Frontal cortex (tissue), 3 donors: ENCODE measurements at regions not wholly inside any gene's neighbourhood (a gene's known extent, or its start where the extent isn't known, plus 50 kb on each side); places are given as distances from the start of the nearest gene placed in this dataset.
A peak's percentile ranks its signal among the peaks of the same experiment; 100 is the strongest.

Source experiments
- DNase-seq, 2 donors: peaks; one replicate each; pipeline ENCODE4 v3.0.0; 2012; ENCODE audit warnings: low spot score in 2 of 2
- FAIRE-seq: peaks from 2 replicates; lab custom pipeline; 2012; peaks lifted over from hg19 to GRCh38; lab: Jason Lieb, UNC
- donor health status: control.
- donor health status: control.
- donor health status: control.

DNA sequence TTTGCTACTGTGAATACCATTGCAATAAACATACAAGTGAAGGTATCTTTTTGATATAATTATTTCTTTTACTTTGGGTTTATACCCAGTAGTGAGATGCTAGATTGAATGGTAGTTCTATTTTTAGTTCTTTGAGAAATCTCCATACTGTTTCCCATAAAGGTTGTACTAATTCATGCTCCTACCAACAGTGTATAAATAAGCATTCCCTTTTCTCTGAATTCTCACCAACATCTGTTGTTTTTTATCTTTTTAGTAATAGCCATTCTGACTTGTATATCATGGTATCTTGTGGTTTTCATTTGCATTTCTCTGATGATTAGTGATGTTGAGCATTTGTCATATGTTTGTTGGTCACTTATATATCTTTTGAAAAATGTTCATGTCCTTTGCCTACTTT lies 183.6 kb upstream of the LRFN2 start:
- DNase-seq (no peak), FAIRE-seq (no peak)

DNA sequence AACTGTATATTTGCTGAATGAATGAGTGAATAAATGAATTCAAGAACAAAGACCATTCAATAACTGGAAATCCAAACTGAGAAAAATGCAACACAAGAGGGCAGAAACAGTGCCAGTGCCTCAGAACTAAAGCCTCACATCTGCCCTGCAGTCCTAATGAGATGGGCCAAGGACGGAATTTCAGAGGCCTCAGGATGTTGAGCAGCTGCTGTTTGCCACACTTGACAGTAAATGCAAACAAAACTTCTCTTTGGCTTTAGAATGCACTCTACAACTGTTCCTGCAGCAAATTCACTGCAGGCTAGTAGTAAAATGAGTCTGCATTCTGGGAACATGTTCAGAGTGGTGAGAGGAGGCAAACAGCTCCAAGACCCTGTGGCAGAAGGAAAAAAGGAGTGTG lies 177.6 kb upstream of the LRFN2 start:
- no peak for DNase-seq
- FAIRE-seq, result no peak

DNA sequence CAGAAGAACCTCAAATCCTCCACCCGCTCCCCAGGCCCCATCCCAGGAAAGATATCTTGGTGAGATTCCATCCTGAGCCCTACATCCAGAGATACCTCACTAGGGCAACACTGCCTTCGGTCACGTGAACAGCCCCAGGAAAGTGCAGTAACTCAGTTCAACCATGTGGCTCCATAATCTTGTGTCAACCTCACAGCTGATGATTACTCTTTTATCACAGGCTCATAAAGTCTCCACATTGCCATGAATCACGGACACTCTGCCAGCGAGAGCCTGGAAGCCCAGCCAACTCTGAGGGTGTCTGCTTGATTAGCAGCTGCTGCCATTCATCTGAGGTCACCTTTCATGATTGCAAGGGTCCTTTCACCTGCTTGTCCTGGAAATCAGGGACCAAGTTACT lies 175.8 kb upstream of the LRFN2 start:
- FAIRE-seq, result no peak
- no peak for DNase-seq

DNA sequence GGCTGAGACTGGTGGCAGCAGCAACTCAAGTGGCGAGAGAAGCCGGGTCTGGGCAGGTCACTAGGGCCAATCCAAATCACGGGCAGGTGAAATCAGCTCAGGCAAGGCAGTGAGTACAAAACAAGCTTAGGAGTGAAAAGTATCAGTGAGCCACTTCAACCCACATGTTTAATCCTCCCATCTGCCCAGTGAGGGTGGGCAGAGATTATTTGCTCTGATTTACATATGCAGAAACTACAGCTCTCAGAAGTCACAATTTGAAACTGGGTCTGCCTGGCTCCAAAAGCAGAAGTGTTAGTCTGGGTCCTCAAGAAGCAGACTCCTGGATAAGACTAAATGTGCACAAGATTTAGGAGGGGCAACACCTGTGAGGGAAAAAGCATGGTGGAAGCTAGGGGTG lies 173.7 kb upstream of the LRFN2 start:
- FAIRE-seq, result no peak
- DNase-seq, result no peak

DNA sequence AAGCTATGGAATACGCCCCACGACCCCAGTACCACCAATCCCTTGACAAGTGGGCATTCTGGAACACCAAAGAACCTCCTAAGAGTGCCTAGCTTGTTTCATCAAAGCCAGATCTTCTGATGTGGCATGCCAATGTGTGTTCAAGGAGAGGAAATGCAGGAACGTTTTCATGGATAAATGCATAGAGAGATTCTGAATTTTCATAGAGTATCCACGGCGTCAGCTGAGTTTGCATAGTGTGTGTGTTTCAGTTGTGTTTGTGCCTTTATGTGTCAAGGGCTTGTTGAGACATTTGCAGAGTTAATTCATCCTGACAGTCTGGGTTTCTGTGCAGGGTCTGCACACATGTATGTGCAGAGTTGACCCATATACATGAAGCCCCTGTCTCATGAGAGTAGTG lies 172.7 kb upstream of the LRFN2 start:
- FAIRE-seq, result no peak
- DNase-seq, result no peak

DNA sequence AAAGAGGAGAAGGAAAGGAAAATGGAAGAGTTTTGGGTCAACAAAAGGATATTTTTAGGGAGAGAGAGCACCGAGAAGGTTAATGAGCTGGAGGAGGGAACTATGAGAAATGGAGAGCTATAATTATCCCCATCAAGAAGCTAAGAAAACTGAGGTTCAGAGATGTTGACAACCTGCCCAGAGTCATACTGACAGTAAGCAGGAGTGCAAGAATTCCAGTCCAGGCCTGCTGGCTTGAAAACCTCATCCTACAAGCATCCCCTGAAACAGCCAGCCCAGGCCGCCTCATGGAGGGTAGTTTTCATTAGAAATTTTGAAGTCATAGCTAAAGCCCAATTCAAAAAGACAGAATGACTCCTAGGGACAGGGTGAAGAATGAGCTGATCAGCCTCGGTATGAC lies 172.1 kb upstream of the LRFN2 start:
- FAIRE-seq (no peak), DNase-seq (no peak)

DNA sequence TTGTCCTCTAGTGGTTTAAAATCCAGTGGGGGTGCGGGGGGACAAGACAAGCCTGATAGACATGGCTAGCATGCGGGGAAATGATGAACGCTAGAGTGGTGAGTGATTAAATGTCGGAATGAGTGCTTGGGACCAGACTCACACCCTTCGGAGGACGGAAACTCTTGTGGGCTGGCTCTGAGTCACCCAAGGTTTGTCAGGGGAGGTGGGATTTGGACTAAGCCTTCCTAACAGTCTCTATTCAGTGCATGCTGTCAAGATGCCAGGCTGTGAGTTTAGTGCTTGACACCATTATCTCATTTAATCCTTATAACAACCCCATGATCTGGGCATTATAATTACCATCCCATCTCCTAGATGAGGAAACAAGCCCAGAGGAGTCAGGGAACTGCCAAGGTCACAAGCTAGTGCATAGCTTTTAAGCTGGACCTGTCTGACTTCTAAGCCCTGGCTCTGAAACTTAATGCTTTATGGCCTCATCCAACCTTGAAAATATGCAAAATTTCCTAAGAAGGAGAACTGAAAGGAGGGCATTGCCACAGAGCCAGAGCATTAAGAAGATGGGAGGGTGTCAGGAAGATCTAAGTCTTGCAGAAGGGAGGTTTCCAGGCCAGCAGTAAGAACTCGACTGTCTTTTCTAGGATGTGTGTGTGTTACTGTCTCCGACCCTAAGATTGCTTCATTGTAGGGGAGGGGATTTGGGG lies 168.7 kb upstream of the LRFN2 start:
- FAIRE-seq (no peak), DNase-seq (no peak)

DNA sequence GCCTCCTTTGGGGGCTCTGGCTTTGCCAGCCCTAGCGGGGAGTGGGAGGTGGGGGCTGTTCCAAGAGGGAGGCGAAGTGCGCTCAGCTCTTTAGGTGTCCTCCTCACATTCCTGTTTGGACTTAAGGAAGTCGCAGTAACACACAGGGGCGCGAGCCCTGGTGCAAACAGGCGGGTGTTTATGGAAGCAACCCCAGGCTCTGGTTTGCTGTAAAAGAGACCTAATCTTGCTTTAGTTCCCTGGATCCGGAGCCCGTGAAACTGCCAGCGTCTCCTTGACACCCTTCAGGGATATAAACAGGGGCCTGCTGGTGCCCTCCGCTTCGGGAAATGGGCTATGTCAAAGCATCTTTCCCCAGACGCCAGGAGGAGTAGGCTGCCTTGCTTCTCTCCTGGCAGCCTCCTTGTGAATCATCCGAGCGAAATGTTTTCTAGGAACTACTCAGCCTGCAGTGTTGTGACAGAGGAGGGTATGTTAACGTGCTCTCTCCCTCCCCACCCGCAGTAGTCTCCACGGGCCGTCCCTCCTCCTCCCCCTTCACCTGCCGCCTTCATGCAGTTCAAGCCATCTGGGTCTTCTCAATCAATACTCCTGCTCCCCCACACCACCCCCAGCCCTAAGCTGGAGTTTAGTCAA lies 168.0 kb upstream of the LRFN2 start:
- peak in 1 of 2 donors; percentile 37 for DNase-seq
- FAIRE-seq, result no peak

DNA sequence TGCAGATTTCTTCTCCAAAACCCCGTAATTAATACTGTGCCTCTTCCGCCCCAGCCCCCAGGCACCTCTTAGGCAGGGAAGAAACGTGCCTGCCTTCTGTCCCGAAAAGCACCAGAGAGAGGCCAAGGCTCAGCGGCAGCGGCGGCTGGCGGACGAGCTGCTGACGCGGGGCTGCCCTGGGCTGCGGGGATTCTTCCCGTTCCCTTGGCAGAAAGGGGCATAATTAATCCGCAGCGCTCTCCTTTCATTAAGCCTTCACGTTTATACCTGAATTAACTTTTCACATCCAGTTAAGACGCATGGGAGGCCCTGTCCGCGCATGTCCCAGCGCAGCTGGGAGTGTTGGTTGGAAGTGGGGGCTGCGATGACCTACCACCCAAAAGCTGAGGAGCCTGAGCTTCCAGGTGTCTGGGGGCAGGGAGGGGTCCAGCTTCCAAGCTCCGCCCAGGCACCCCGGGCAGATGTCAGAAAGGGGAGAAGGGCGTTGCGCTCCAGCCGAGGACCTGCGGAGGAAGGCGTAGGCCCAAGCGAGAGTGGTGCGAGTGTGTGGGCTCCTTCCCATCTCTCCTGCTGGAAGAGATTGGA lies 167.4 kb upstream of the LRFN2 start:
- FAIRE-seq, result no peak

DNA sequence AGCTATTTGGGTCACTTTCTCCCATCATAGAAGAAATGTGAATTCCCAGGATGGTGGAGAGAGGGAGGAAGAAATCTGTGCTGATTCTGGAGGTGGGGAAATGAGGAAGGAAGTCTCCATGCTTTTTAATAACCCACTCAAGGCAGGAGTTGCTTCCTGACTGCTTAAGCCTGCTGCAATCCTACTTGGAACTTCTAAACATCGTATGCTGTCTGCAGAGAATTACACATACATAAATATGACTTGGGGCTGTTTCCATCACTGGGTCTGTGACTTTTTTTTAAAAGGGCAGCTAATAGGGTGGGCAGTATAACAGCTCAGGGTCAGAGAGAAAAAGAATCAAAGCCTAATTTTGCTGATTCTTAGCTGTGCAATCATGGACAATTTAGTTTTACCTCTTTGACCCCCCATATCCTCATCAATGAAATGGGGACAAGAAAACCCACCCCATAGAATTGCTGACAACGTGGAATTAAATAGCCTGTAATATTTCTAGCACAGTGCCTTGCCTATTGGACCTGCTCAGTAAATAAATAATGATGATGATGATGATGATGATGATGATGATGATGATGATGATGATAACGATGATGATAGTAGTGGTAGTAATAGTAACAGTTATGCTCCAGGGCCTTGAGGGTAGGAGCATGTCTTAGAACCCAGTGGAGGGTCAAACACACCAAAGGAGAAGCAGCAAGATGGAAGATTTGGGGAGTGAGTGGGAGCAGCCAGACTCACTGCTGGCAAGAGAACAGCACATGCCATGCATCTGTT lies 166.7 kb upstream of the LRFN2 start:
- DNase-seq, result no peak
- FAIRE-seq, result no peak

More for the DNA sequence above, 167.4 kb upstream of the LRFN2 start:
- DNase-seq, result no peak

DNA sequence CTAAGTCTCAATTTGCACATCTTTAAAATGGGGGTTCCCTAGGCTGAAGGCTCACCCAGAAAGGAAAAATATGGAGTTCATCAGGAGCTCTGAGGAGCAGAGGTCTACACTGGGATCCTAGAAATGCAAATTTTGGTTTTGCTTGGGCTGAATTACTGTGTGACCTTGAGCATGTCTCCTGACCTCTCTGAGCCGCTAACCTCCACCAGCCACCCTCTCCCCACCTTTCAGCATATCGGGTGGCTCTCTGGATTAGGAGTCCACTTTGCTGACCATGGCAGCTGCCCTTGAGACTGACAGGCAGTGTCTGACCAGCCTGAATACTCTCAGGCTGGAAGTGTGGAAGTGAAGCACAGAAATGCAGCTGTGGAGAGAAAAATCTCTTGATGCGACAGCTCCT lies 165.9 kb upstream of the LRFN2 start:
- DNase-seq, result no peak
- no peak for FAIRE-seq

DNA sequence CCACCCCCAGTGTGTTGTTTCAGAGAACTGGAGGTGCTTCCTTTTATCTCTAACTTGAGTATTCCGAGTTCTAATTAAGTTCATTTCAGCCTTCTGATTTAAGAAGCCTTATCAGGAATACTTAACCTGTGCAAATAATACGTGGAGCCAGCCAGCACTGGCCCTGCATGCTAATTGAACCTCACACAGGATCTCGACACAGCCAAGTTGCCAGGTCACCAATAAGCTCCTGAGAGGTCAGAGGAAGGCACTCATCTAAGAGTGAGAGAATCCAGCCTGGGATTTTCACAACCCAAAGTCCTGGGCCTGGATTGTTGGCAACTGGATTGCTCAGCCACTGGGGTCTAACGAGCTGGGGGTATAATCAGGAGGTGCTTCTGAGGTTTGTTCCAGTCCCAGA lies 157.7 kb upstream of the LRFN2 start:
- no peak for FAIRE-seq
- no peak for DNase-seq

DNA sequence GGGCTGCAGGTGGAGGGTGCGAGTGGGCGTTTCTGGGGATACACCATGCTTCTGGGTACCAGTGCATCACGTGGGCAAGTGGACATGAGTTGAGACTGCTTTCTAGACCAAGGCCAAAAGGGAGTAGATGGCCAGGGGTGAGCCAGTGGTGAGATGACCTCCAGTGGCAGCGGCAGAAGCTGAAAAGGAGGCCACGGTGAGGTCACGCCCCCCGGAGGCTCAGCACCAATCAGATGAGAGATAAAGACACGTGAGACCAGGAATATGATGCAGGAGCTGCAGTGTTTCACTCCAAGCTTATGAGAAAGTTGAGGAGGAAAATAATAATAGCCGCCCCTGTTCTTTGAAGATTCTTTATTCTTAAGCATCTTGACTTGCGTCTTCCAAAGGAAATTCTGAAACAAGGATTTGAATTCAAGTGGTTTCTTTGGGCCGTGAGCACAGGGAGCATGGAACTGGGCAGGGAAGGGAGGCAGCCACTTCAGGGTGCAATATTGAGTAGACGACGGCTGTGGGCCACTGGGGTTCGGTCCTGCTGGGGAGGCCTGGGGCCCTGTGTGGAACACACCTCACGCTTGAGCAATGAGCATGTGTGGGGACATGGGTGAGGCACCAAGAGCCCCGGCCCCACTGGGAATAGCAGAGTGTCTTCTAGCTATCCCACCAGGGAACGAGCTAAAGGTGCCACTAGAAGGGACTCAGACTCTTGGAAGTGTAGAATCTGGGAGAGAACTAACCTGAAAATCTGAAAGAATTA lies 156.7 kb upstream of the LRFN2 start:
- DNase-seq, result no peak
- FAIRE-seq, result no peak

DNA sequence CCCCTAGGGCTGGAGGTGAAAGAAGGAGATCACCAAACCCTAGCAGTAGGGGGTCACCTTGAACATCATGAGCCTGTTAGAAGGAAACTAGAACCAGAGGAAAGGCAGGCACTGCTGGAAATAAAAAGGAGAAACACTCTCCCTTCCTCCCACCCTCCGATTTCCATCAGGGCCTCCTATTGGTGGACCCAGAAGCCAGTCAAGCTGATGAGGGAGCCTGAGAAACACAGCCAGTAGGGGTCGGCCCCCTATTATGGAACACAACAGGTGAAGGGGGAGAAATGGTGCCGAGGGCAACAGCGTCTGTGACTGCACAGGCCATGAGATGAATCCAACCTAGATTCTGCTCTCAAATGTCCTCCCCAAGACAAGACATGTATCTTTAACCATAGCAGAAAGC lies 156.1 kb upstream of the LRFN2 start:
- DNase-seq (no peak), FAIRE-seq (no peak)

DNA sequence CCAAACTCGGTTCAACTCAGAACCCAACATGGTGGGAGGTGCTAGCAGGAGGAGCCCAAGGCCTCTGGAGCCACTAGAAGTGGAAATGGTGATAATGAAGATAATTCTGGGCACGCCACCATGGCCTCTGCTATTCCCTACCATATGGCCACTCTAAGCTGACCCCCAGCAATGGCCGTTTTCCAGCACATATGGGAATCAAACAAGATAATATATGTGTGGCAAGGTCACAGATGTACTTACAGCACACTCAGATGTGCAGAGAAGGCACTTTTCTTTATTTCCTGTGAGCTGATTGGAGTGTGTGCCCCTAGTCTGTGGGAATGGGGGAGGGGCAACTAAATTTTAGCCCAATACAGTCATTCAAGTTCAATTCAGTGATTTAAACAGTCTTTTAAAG lies 153.4 kb upstream of the LRFN2 start:
- FAIRE-seq, result no peak
- no peak for DNase-seq

DNA sequence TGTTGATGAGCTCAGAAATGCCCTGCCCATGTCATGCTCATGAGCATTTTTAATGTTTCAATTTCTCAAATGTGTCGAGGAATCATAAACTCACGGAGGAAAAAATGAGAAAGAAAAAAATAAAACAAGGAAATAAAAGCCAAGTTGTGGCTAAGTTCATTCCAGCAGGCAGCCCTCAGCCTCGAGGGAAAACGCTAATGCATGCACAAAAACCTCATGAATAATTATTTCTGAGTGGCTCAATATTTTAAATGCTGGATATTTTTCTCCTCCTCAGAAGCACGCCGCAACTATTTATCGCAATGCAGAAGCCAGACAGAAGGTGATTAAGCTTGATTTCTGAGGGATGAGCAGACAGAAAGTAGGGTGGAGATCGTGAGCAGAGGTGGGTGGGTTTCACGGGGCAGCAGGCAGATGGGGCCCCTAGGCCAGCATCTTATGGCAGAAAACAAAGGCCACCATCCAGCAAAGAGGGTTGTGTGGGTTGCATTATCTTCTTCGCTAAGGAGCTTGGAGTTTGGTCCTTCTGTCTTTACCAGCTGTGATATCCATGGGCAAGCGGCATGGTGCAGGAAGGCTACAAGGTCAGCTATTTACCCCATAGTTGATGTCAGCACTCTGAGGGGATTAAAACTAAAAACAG lies 151.5 kb upstream of the LRFN2 start:
- no peak for FAIRE-seq

DNA sequence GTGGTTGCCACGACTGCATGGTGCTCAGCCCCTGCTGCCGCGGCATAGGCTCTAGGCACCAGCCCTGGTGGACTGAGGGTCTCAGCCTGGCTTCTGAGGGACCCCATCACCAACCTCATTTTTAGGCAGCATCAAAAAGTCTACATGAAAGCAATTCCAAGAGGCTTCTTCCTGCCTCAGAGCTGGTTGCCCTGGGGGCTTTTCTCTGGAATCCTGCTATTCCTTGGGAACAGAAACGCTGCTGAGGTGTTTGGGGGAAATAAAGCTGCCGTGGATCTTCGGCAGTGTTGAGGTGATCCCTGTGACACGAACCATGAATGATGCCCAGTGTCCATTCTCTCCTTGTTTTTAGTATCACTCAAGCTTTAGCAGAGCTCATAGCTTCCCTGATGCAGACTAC lies 148.4 kb upstream of the LRFN2 start:
- DNase-seq, result no peak
- no peak for FAIRE-seq

More for the DNA sequence above, 151.5 kb upstream of the LRFN2 start:
- DNase-seq, result no peak

DNA sequence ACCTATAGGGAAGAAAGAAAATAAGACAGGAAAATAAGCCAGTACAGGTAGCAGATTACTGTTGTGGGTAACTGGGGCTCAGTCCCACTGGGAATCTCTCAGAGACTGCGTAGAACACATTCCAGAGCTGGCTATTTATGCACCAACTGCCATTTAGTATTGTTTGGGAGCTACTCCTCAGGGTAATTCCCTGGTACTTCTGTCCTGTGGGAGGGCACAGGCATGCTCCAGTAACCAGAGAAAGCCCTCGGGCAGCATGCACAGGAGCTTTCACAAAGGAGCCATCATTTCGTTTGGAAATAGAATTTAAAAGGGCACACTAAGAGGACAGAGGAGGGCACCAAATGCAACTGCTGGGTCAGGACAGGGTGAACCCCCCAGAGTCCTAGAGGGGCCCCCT lies 148.0 kb upstream of the LRFN2 start:
- FAIRE-seq, result no peak

DNA sequence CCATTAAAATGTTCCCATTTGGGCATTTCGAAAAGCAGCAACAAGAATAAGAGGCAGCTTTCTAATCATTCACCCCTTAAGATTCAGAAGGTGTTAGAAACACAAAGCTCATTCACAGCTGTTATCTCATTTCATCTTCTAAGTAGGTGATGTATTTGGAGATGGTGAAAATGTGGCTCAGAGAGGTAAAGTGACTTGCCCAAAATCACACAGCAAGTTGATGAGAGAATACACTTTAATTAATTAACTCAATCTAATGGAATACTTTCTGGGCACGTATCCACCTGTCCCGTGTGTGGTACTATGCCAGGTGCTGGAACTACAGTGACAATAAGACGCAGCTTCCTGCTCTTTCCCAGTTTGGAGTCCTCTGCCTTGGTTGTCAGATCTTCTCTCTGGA lies 147.4 kb upstream of the LRFN2 start:
- DNase-seq (no peak), FAIRE-seq (no peak)

More for the DNA sequence above, 148.0 kb upstream of the LRFN2 start:
- no peak for DNase-seq
